ENCODE measurements at regions not wholly inside any gene's neighbourhood (a gene's known extent, or its start where the extent isn't known, plus 50 kb on each side); places are given as distances from the start of the nearest gene placed in this dataset. TPM values are rescaled to one million over a fixed set of nuclear protein-coding genes. Genes with fewer than 3 reads are reported as not detected.

DNA sequence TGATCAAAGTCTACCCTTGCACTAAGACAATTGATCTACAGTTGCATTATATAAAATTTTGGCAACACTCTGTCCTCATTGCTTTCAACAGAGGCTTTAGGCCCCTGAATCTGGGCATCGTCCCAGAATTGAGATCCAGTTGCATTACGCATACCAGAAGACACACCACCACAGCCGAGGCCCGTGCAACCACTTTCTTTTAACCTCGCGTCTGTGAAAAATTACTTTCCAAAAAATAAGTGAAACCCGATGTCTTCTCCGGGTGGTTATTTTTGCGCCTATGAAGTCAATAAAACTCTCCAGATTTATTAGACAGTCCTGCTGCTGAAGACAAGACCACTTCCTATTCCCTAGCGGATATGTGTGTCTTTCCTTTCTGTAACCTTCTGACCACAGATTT lies 52.1 kb upstream of the NFIB start:
- Histone ChIP-seq H2AFZ (ENCODE audit: low read length) (no peak overlapping the region), H3K4me2 (ENCODE audit: insufficient read depth, low read length, poor library complexity, severe bottlenecking) (no peak overlapping the region), H3K14ac (ENCODE audit: low read length) (no peak overlapping the region), H3K27me3 (ENCODE audit: control insufficient read depth in 3 of 3, insufficient read depth in 3 of 3, low read depth in 1 of 3, low read length in 3 of 3) (no peaks in the 10 kb centered on the region), H2BK120ac (ENCODE audit: low read depth, low read length) (no peak overlapping the region), H4K91ac (ENCODE audit: low read depth, low read length, poor library complexity) (no peak overlapping the region), H3K4me3 (ENCODE audit: low read length in 2 of 2) (no peak overlapping the region), H2BK12ac (ENCODE audit: low read length) (no peak overlapping the region), H3K4ac (ENCODE audit: low read length) (no peak overlapping the region), H3K23ac (ENCODE audit: low read depth, low read length, poor library complexity) (no peak overlapping the region), H3K36me3 (replicated peaks in 1 of 2; ENCODE audit: control insufficient read depth in 2 of 2, insufficient read depth in 2 of 2, low read length in 2 of 2) (no peaks in the 10 kb centered on the region), H2BK15ac (ENCODE audit: low read length) (no peak overlapping the region), H3K18ac (ENCODE audit: low read length) (no peak overlapping the region), H3K4me1 (ENCODE audit: control insufficient read depth in 2 of 2, insufficient read depth in 1 of 2, low read depth in 1 of 2, low read length in 2 of 2) (no peaks in the 10 kb centered on the region), H3K27ac (replicated peaks; ENCODE audit: low read length) (no peak overlapping the region), H3K79me1 (ENCODE audit: low read depth, low read length) (no peaks in the 10 kb centered on the region), H2BK5ac (ENCODE audit: low read length) (no peak overlapping the region), H4K8ac (ENCODE audit: low read depth, low read length) (no peak overlapping the region), H3K9ac (ENCODE audit: low read depth, low read length, poor library complexity) (no peak overlapping the region), H3K9me3 (replicated peaks in 1 of 2; ENCODE audit: control insufficient read depth in 2 of 2, insufficient read depth in 1 of 2, low read depth in 1 of 2, low read length in 2 of 2) (no peaks in the 10 kb centered on the region), H2AK5ac (ENCODE audit: low read depth, low read length) (no peak overlapping the region)
- no CpG with 5 or more reads among the region's 10 CpGs for WGBS, 2 donors (ENCODE audit: extremely low coverage in 2 of 2, insufficient read length in 2 of 2, insufficient replicate concordance in 1 of 2)
- no peak for DNase-seq (ENCODE audit: low spot score)

- Histone ChIP-seq H3K27ac (replicated peaks; ENCODE audit: low read length) (no peak overlapping the region), H3K79me1 (ENCODE audit: low read depth, low read length) (no peaks in the 10 kb centered on the region), H3K9ac (ENCODE audit: low read depth, low read length, poor library complexity) (no peak overlapping the region), H3K4ac (ENCODE audit: low read length) (no peak overlapping the region), H3K9me3 (replicated peaks in 1 of 2; ENCODE audit: control insufficient read depth in 2 of 2, insufficient read depth in 1 of 2, low read depth in 1 of 2, low read length in 2 of 2) (no peaks in the 10 kb centered on the region), H2AK5ac (ENCODE audit: low read depth, low read length) (no peak overlapping the region), H2BK5ac (ENCODE audit: low read length) (no peak overlapping the region), H3K4me2 (ENCODE audit: insufficient read depth, low read length, poor library complexity, severe bottlenecking) (no peak overlapping the region), H3K18ac (ENCODE audit: low read length) (no peak overlapping the region), H2BK15ac (ENCODE audit: low read length) (no peak overlapping the region), H2BK120ac (ENCODE audit: low read depth, low read length) (no peak overlapping the region), H3K4me1 (ENCODE audit: control insufficient read depth in 2 of 2, insufficient read depth in 1 of 2, low read depth in 1 of 2, low read length in 2 of 2) (no peaks in the 10 kb centered on the region), H3K4me3 (ENCODE audit: low read length in 2 of 2) (no peak overlapping the region), H3K36me3 (replicated peaks in 1 of 2; ENCODE audit: control insufficient read depth in 2 of 2, insufficient read depth in 2 of 2, low read length in 2 of 2) (no peaks in the 10 kb centered on the region), H4K91ac (ENCODE audit: low read depth, low read length, poor library complexity) (no peak overlapping the region), H3K23ac (ENCODE audit: low read depth, low read length, poor library complexity) (no peak overlapping the region), H2BK12ac (ENCODE audit: low read length) (no peak overlapping the region), H3K27me3 (ENCODE audit: control insufficient read depth in 3 of 3, insufficient read depth in 3 of 3, low read depth in 1 of 3, low read length in 3 of 3) (no peaks in the 10 kb centered on the region), H2AFZ (ENCODE audit: low read length) (no peak overlapping the region), H4K8ac (ENCODE audit: low read depth, low read length) (no peak overlapping the region), H3K14ac (ENCODE audit: low read length) (no peak overlapping the region)
- no CpG with 5 or more reads among the region's 3 CpGs for WGBS, 2 donors (ENCODE audit: extremely low coverage in 2 of 2, insufficient read length in 2 of 2, insufficient replicate concordance in 1 of 2)
- no peak for DNase-seq (ENCODE audit: low spot score)
Observed at GRCh38 chr9:14365670-14366069, 51.7 kb upstream of the NFIB start.

Small RNA genes lying in the stretch of these regions (small RNA-seq; reads per million reads assigned to genes)
- gene AL159169.1 (ENCODE audit: insufficient read depth), result not detected
